ENCODE measurements at regions not wholly inside any gene's neighbourhood (a gene's known extent, or its start where the extent isn't known, plus 50 kb on each side); places are given as distances from the start of the nearest gene placed in this dataset.

DNA sequence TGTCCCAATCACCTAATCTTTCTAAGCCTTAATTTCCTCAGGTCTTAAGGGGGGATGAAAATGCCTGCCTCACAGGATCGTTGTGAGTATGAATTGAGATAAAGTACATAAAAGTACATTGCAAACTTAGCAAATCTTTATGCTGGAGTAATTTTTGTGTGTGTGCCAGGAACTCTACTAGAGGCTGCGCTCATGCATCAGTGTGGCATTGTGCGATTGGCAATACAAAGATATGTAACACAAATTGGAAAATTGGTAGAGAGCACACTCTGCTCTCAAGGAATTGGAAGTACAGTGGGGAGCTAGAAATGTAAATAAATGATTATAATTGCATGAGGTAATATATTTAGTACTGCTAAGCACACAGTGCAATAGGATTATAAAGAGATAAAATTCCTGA lies 398.3 kb downstream of the DUSP10 start:
- TF ChIP-seq, protein P1, sequence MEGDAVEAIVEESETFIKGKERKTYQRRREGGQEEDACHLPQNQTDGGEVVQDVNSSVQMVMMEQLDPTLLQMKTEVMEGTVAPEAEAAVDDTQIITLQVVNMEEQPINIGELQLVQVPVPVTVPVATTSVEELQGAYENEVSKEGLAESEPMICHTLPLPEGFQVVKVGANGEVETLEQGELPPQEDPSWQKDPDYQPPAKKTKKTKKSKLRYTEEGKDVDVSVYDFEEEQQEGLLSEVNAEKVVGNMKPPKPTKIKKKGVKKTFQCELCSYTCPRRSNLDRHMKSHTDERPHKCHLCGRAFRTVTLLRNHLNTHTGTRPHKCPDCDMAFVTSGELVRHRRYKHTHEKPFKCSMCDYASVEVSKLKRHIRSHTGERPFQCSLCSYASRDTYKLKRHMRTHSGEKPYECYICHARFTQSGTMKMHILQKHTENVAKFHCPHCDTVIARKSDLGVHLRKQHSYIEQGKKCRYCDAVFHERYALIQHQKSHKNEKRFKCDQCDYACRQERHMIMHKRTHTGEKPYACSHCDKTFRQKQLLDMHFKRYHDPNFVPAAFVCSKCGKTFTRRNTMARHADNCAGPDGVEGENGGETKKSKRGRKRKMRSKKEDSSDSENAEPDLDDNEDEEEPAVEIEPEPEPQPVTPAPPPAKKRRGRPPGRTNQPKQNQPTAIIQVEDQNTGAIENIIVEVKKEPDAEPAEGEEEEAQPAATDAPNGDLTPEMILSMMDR (conservative IDR thresholded peaks at IDR 0.05), result no peak
- no peak for TF ChIP-seq ZFX (IDR thresholded peaks at IDR 0.05)
